DMS53 (cell line): ENCODE measurements at regions not wholly inside any gene's neighbourhood (a gene's known extent, or its start where the extent isn't known, plus 50 kb on each side); places are given as distances from the start of the nearest gene placed in this dataset.

Source experiments
- DNase-seq: peaks from one replicate; lab custom pipeline; 2025; lab: John Stamatoyannopoulos, UW

DNA sequence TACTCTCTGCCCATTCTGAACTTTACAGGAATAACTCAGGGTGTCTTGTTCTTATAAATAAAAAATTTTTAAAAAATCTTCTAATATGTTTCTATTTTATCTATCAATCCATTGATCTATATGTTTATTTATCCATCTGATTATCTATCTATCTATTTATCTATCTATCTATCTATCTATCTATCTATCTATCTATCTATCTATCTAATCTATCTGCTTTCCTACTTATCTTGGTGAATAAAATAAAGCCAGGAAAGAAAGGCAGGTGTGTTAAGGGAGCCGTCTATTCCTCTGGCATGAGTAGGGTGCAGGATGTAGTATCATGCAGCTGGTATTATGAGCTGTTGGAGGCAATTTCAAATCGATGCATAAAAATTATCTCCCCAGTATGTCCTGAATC, 153.0 kb downstream of the FOXA2 start:
- DNase-seq: no peak

DNA sequence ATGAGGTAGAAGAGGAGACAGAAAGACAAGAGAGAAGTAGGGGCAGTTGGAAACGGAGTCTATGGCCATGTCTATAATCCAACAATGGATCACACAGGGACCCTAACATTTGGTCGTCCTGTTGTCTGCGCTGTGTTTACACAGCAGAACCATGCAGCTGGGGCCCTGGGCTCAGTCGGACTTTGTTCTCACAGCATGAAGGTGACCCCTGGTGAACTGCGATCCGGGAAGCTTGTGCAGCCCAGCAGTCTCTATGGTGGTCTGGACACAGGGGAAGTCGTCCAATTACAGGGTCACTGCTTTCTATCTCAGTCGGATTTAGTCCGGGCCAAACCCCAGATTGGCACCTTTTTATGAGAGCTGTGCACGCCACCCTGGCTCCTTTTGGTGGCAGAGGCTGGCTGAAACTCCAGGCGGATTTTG, 153.6 kb downstream of the FOXA2 start:
- no peak for DNase-seq

DNA sequence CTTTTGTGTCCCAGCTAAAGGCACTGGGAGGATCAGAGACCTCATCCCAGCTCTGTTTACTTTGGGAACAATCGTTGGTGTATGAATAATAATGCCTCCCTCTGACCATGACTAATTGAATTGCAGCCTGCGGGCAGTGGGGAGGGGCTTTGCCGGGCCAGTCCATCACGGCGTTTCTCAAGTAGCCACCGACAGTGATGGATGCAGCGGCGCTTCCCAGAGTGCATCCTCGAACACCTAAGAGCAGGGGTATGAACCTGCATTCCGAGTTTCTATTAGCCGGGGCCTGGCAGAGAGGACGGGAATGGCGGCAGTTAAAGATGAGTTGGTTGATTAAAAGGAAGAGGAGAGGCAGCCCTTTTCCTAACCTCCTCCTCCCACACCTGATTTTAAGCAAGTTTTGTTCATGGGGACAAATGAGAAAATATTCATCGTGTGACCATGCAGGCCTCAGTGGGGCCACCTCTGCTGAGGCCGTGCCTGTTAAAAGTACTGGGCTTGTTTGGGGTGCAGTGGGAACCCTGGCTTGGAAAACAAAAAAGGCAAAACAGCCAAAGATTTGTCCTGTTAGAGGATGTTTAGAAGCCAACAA, 154.1 kb downstream of the FOXA2 start:
- DNase-seq: peak; percentile 39

DNA sequence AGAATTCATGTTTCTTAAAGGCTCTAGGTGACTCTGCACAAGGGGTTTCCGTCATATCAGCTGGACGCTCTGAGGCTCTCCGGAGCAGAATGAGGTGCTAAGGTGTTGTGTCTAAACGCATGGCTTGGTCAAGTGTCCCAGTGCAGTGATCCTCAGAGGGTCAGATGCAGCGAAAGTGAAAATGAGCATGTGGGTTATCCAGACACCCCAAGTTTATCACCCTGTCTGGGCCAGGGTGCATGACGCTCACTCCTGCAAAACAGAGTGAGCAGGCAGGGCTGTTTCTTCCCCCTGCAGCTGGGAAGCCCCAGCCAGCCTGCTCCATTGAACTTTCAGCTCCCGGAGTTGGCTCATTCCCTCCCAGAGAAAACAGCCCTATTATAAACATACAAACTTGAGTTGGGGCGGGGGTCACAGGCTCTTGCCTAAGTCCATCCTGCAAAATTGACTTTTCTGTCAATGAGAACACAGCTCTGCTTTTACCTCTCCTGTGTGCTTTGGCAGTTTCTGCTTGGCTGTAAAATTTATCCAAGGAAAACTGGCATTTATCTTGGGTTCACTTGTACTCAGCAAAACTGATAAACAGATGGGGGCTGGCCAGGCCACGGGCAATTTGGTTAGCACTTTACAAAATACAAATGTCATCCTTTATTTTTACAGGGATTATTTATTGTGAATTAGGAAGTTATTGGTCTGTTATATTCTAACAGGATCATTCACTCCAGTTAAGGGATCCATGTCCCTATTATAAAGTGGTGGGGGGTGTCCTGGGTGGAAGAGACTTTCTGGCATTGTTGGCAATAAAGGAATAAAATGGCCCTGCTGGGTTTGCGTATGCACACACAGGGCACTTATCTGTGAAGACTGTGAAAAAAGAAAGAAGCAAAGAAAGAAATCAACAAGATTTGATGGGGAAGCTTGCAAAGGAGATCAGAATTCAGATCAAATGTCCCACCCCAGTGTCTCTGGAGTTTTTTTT, 154.9 kb downstream of the FOXA2 start:
- no peak for DNase-seq

DNA sequence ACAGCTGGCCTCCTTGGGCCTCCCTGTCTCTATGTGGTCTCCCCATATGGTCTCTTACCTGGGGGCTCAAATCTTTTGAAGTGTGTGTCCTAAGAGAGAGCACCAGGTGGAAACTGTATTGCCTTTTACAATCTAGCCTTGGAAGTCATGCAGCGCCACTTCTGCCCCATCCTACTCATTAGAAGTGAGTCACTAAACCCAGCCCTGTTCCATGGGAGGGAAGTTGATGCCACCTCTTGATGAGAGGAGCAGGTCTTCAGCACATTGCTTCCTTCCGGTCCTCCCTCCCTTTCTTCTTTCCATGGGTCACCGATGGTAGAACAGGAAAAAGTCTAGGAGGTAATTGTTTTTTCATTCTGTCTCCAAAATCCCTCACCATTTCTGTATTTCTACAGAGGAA, 156.3 kb downstream of the FOXA2 start:
- DNase-seq: peak; percentile 45

DNA sequence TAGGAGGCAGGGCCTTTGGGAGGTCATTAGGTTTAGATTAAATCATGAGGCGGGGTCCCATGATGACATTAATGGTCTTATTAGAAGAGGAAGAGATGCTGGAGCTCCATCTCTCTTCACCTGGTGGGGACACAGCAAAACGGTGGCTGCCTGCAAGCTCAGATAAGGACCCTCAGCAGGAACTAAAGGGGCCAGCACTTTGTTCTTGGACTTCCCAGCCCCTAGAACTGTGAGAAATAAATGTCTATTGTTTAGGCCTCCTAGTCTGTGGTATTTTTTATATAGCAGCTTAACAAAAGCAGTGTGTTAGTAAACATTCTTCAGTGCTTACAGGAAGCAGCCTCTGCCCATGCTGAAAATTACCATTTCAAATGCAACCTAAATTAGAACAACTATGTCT, 157.6 kb downstream of the FOXA2 start:
- DNase-seq: no peak

DNA sequence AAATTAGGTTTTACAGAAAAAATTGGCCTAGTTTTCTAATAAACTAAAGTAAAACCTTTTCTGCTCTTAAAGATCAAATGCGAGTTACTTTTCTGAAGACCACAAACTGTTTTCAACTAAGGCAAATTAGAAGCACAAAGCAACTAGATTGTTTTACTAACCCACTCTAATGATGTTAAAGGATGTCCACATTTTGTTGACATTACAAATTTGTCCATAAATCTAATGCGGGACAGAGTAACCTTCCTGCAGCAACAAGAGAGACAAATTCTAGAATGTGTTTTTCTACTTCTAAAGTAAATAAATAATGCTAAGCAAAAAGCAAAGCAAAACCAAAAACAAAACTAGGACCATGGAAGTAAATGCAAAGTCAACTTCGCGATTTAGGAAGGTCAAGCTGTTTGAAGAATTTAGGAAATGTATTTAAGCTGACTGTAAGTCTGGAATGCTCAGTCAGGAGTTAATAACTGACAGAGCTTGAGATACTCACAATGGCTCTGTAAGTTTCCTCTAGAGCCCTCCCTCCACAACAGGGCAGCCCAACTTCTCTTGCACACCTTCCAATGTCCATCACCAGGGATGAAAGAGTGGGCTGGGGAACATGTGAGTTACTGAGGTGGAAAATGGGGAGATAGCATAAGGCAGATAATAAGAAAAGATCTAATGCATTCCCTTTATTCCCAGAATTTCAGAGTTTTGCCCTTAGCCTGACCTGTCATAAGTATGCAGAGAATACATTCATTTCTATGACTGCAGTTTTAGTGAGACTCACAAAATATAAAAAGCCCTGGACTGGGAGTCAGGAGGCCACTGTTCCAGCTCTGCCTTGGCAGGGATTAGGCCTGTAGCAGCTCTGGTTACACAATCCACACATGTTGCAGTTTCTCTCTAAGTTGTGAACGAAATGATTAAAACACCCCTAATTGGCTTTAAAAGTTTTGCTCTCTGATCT, 158.8 kb downstream of the FOXA2 start:
- no peak for DNase-seq

DNA sequence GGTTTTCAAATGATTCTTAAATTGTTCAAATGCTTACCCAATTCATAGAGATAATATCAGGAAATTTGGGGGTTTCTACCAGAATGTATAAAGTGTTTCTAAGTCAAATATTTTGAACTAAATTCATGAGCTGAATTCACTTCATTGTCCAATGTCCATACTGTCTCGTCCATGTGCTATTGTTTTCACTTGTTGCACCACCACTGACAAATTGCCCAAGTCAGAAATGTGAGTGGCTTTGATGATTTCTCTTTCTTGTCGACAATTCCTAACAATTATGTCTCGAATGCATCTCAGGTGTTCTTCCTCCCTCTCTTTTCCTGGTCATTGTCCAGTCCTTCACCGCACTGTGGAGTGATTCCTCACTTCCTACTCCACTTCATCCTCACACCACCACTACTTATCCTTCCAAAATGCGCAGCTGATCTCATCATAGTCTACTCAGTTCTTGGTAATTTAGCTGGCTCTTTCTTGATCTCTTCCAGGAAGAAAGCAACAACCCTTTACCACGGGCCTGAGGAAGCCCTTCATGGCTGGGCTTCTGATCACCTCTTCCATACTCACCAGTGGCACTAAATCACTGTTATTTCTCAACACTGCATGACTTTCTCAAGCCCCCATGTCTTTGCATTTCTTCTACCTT, 161.1 kb downstream of the FOXA2 start:
- no peak for DNase-seq

DNA sequence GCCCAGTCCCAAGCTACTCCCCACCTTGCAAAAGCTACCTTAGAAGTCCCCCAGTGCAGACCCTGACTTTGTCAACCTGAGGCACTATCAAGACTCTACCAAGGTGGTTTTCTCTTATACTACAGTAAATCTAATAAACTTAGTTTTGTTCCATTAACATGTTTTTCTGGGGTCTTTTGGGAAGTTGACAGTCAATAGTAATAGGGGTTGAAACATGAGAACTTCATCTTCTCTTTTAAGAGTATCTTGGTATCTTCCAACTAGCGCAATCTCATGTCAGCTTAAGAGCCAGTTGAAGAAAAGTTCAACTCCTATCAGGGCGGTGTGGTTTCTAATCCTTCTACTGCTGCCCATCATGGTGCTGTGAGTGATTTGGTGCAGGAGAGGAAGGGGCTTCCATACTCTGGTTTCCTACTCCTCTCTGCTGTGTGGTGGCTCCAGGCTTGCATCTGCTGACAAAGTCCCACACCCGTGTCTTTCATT, 164.2 kb downstream of the FOXA2 start:
- no peak for DNase-seq

DNA sequence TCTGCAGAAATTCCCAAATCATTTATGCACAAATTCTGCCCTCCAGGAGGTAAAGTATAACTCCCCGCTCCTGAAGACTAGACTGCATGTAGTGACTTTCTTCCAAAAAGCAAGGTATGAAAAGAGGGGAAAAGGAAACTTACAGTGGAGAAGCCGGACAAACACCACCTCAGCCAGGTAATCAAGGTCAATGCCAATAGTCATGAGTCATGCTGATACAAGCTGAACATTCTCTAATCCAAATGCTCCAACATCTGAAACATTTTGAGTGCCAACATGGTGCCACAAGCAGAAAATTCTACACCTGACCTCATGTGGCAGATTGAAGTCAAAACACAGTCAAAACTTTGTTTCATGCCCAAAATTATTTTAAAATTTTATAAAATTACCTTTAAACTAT, 165.6 kb downstream of the FOXA2 start:
- DNase-seq: peak; percentile 38

DNA sequence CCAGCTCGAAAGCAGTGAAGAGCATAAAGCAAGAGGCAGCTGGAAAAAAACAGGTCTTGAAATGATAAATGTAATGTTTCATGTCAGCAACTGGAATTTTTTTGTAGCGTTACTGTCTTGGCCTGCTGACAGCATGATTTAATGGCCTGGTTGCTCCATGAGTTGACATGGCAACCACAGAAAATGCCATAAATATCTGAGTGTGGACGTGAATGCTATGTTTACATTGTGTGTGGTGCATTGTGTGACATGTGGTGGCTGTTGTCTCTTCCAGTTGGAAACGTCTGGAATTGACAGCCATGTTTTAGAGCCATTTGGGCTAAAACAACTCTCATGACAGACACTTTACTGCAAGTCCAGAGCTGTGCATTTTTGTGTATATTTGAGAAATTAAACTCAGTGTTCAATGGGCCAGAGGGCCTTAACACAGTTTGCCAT, 170.0 kb downstream of the FOXA2 start:
- DNase-seq: peak; percentile 70

DNA sequence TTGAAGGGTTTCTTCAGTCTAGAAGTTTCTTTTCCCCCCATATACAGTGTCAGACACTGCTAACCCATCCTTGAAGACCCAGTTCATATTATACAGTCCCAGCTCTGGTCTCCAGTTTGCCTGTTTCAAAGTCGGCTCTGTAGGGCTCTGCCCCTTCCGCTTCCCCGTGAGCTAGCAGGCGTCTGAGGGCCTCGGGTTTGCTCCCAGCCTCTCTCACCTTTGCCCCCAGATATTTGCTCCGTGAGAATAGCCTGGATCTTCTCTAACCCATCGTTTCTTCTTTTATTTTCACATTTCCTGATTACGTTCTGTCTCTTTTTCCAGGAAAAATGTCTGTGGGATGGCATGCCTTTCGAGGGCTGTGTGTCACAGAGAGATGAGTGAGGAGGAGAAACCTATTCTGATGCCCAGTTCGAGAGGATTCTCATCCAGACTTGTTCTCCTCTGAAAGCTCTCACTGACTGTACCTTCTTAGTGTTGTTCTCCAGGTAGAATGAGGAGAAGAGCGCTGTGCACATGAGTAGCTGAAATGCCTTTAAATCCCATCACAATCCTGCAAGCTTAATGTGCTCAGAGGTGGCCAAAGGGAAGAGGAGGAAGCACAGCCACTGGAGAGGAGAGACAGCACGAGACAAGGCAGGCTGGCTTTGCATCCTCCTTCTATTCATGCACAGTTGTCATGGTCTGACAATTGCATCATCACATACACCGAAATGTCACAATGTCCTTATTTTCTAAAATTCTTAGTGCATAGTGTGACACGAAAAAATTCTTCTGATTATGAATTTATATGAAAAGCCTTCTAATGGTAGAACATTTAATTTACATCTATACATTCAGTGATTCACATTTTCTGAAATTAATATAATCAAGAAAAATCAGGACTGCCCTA, 171.1 kb downstream of the FOXA2 start:
- no peak for DNase-seq

DNA sequence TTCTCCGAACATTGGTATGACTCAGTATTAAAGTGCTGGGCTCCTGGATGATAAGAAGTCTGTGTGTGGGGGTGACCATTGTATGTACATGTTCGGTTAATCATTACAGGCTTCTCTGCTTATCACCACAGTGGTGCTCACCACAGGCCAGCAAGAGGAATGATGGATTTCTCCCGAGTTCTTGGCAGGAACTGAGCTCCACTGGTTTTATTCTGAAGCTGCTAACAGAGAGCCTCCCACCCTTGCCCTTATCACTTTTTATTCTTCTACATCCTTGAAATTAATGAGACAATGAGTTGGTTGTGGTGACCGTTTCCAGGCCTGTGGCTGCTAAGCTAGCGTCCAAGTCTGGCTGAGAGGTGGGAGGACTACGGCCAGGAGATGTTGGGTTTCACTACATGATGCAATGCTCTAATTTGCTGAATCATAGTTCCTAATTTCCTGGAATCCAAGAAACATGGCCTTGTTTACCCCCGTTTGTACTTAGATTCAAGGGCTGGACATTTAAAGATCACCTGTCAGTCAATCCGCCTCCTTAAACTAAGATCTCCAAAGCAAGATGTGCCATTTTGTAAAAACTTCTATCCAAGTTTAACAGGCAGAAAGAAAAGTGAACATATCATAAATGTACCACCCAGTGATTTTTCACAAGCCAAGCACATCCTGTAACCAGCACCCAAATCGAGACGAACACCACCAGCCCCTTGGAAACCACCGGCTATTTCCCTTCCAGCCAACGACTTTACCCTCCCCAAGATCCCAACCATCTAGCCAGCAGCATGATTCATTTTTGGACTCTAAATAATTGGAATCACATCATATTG, 172.5 kb downstream of the FOXA2 start:
- DNase-seq: peak; percentile 73

DNA sequence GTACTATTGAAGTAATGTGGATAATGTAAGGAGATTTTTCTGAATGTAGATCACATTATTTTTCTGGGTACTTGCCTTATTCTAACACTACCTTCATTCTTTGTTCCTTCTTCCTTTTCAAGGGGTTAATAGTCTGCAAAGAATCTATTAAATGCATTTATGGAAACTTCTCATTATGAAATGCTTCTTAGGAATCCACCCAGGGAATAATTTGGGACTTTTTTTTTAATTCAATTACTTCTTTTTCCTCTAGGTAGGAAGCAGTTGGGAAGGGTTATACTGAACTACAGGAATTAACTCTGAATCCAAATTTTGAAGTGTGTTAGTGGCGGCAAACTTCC, 173.1 kb downstream of the FOXA2 start:
- no peak for DNase-seq

DNA sequence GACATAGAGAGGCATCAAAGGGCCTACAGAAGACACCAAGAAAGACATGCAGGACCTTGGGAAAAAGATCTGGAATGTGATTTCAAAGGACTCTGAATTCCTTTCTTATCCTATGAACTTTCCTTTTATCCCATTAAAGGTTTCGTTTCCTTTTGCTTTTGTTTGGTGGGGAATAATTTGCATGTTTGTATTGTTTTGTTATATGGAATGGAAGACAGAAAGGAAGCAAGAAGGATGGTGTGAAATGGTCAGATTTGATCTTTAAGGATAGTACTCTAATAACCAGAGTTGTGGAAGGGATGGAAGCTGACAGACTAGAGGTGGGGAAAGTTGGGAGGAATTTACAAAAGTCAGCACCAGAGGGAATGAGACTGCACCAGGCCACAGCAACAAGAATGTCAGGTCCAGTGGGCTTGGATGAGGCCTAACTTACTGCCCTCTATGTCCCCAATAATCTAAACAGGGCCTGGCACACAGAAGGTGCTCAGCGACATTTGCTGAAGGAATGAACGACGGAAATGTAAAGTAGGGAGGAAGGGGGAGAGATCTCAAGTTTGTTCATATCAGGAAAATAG, 173.7 kb downstream of the FOXA2 start:
- DNase-seq: no peak

DNA sequence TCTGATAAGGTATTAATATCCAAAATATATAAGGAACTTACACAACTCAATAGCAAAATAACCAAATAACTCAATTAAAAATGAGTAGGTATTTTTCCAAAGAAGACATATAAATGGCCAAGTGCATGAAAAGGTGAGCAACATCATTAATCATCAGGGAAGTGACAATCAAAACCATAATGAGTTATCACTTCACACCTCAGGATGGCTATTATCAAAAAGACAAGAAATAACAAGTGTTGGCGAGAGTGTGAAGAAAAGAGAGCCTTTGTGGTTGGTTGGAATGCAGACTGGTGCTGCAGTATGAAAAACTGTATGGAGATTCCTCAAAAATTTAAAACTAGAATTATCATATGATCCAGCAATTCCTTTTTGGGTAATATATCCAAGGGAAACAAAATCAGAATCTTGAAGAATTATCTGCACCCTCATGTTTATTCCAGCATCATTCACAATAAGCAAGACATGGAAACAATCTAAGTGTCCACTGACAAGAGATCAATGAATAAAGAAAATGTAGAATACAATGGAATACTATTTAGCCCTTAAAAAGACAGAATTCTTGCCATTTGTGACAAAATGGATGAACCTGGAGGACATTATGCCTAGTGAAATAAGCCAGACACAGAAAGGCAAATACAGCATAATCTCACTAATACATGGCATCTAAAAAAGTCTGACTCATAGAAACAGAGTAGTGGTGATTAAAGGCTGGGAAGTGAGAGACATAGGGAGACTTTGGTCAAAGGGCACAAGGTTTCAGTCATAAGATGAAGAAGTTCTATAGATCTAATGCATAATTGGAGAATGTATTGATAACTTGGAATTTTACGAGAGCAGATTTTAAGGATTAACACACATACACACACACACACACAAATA, 175.6 kb downstream of the FOXA2 start:
- no peak for DNase-seq

DNA sequence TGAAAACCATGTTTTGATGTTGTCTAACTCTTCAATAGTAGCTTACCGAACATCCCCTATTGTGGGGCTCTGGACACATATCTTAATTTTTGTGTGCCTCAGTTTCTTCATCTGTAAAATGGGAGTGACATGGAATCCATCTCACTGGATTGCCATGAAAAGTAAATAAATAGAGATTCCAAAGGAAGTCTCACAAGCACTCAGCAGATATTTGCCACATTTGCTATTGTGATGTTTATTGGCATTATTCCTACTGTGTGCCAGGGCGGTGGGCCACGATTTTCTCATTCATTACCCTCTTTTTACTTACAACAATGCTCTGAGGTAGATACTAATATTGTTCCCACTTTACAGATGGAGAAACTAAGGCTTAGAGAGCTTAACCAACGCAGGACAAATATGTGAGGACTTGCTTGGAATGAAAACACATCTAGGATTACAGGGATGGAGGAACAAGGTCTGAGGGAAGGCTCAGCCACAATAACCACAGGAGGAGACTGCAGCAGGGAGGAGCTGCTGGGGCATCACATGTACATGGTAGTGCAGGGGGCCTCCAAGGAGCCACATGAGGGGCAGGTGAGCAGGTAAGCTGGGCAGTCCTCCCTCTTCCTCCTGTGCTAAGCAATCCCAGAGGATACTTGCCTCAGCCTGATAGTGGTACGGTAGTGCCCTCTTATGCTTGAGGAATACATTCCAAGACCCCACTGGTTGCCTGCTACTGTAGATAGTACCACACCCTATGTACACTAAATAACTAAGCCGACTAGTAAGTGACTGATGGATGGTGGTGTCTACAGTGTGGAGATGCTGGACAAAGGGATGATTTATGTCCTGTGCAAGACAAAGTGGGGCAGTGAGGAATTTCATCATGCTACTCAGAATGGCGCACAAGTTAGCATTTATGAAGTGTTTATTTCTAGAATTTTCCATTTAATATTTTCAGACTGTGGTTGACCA, 176.9 kb downstream of the FOXA2 start:
- DNase-seq: no peak
